ENCODE measurements at regions not wholly inside any gene's neighbourhood (a gene's known extent, or its start where the extent isn't known, plus 50 kb on each side); places are given as distances from the start of the nearest gene placed in this dataset.

GRCh38 chr9:129498451-129499384, 122.2 kb downstream of the C9orf50 start:
- H3K27ac ChIP-seq = peak overlapping the region; percentile 36
- no peaks in the 10 kb centered on the region for H3K27me3 ChIP-seq
- intact Hi-C loops (cut with DNase I) = loop anchor here (10.0 kb wide), 1 partner anchor 354 kb away; no protein-coding TSS in a partner anchor
- H3K9ac ChIP-seq (ENCODE audit: low read depth in 2 of 2, low read length in 2 of 2) = peak overlapping the region; percentile 62 to 76
- H3K36me3 ChIP-seq = no peaks in the 10 kb centered on the region
- H3K4me3 ChIP-seq = no peak overlapping the region
- no peaks in the 10 kb centered on the region for H3K9me3 ChIP-seq
- TF ChIP-seq CTCF (IDR thresholded peaks at IDR 0.05) = no peak
- H3K4me1 ChIP-seq = peaks cover 4% of the 10 kb centered on the region
- DNase-seq = no peak

- H3K27ac ChIP-seq = peak overlapping the region; percentile 93
- no peaks in the 10 kb centered on the region for H3K9me3 ChIP-seq
- no peak for DNase-seq
- no peak for TF ChIP-seq CTCF (IDR thresholded peaks at IDR 0.05)
- intact Hi-C loops (cut with DNase I) = loop anchor here (10.0 kb wide), 1 partner anchor 353 kb away; no protein-coding TSS in a partner anchor
- H3K4me1 ChIP-seq = peaks cover 4% of the 10 kb centered on the region
- H3K9ac ChIP-seq (ENCODE audit: low read depth in 2 of 2, low read length in 2 of 2) = peak overlapping the region; percentile 62 to 76
- H3K4me3 ChIP-seq = peak overlapping the region; percentile 53
- no peaks in the 10 kb centered on the region for H3K36me3 ChIP-seq
- no peaks in the 10 kb centered on the region for H3K27me3 ChIP-seq
Measured at GRCh38 chr9:129497813-129498450, 123.0 kb downstream of the C9orf50 start.

DNA sequence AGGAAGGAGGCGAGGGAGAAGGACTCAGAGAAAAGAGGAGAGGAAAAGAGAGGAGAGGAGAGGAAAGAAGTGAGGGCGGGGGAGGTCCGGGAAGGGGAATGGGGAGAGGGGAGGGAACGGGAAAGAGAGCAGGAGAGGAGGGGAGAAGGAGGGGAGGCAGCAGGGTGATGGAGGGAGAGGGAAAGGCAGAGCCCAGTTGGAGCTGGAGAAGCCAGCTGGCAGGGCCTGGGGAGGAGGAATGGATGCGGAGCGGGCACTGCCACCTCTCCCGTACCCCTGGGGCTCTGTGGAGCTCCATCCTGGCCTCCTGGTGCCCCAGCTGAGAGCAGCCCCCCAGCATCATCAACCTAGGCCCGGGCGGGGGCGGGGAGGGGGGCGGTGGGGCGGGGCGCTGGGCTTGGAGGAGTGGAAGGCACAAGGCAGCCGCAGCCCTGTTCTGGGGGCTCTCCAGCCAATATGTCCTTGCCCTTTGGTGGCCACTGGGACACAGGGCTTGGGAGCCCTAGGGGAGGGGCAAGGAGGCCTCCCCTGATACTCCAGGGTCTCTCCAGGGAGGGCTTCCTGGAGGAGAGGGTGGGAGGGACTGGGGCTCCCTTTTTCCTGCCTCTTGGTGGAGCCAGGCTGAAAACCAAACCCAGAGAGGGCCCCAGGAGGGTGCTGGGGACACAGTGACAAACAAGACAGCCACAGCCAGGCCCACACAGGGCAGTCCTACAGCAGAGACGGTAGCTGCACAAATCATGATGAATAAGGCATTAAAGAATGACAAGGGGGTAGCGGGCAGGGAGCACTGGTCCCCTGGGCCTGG, 123.7 kb downstream of the C9orf50 start:
- intact Hi-C loops (cut with DNase I) = loop anchor here (10.0 kb wide), 1 partner anchor 352 kb away; no protein-coding TSS in a partner anchor
- Histone ChIP-seq H3K4me3 (peak overlapping the region; percentile 53), H3K4me1 (peaks cover 4% of the 10 kb centered on the region), H3K27ac (peak overlapping the region; percentile 93), H3K36me3 (no peaks in the 10 kb centered on the region), H3K9me3 (no peaks in the 10 kb centered on the region), H3K9ac (ENCODE audit: low read depth in 2 of 2, low read length in 2 of 2) (peak overlapping the region; percentile 97), H3K27me3 (no peaks in the 10 kb centered on the region)
- peak; percentile 24 for DNase-seq
- TF ChIP-seq CTCF (IDR thresholded peaks at IDR 0.05) = no peak

GRCh38 chr9:129496473-129497004, 124.4 kb downstream of the C9orf50 start:
- Histone ChIP-seq H3K4me3 (peak overlapping the region; percentile 53), H3K27ac (peak overlapping the region; percentile 93), H3K27me3 (no peaks in the 10 kb centered on the region), H3K36me3 (no peaks in the 10 kb centered on the region), H3K9me3 (no peaks in the 10 kb centered on the region), H3K9ac (ENCODE audit: low read depth in 2 of 2, low read length in 2 of 2) (peak overlapping the region; percentile 97), H3K4me1 (peaks cover 4% of the 10 kb centered on the region)
- no peak for TF ChIP-seq CTCF (IDR thresholded peaks at IDR 0.05)
- DNase-seq = peak; percentile 93
- intact Hi-C loops (cut with DNase I) = loop anchor here (10.0 kb wide), 1 partner anchor 352 kb away; no protein-coding TSS in a partner anchor

Data from colonic mucosa (tissue), 4 donors.